Osteocyte (in vitro differentiated cells): ENCODE measurements at regions not wholly inside any gene's neighbourhood (a gene's known extent, or its start where the extent isn't known, plus 50 kb on each side); places are given as distances from the start of the nearest gene placed in this dataset.

Source experiments
- DNase-seq: peaks from one replicate; pipeline ENCODE4 v3.0.0; 2021; ENCODE audit warnings: mixed read lengths; ENCODE audit not compliant: unreplicated experiment; ENCODE audit errors: extremely low spot score
- H3K27ac Mint-ChIP-seq: one replicate; pipeline ENCODE4 v1.8.0; 2021; ENCODE audit warnings: mild to moderate bottlenecking, mixed read lengths; ENCODE audit not compliant: unreplicated experiment
- H3K27me3 Mint-ChIP-seq: one replicate; pipeline ENCODE4 v1.8.0; 2021; ENCODE audit warnings: mixed read lengths; ENCODE audit not compliant: unreplicated experiment
- H3K36me3 Mint-ChIP-seq: one replicate; pipeline ENCODE4 v1.8.0; 2021; ENCODE audit warnings: mixed read lengths; ENCODE audit not compliant: unreplicated experiment
- H3K4me1 Mint-ChIP-seq: one replicate; pipeline ENCODE4 v1.8.0; 2021; ENCODE audit warnings: mixed read lengths; ENCODE audit not compliant: unreplicated experiment
- H3K4me3 Mint-ChIP-seq: one replicate; pipeline ENCODE4 v1.8.0; 2021; ENCODE audit warnings: mild to moderate bottlenecking, moderate library complexity, mixed read lengths; ENCODE audit not compliant: unreplicated experiment
- H3K9me3 Mint-ChIP-seq: one replicate; pipeline ENCODE4 v1.8.0; 2021; ENCODE audit warnings: mixed read lengths; ENCODE audit not compliant: unreplicated experiment
- TF ChIP-seq, protein P1 (sequence below): fragments of 200-600 bp; sonication (generic); IDR thresholded peaks from 2 replicates; pipeline ENCODE4 v1.5.0; 2021; ENCODE audit warnings: antibody characterized with exemption, mild to moderate bottlenecking, moderate library complexity

DNA sequence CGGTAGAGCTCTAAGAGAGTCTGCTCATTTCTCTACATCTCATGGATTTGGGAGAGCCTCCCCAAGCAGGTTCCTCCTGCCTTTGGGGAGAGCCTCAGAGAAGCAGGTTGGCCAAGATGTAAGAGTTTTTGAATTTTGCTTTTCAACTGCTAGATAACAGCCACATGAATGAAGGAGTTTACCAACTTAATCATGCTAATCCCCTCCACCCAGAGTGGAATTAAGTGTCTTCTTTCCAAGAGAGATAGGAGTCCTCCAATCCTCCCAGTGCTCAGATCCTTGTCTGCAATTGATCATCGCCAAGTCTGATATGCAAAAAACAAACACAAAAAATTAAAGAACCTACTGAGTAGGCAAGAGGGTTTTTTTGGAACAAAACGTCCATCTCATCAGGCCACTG is 99.4 kb upstream of the MAP3K1 start:
- Mint-ChIP-seq H3K36me3 (no peaks in the 10 kb centered on the region), H3K4me1 (peaks cover 24% of the 10 kb centered on the region), H3K4me3 (no peak overlapping the region), H3K27ac (no peak overlapping the region), H3K27me3 (no peaks in the 10 kb centered on the region), H3K9me3 (no peaks in the 10 kb centered on the region)
- no peak for DNase-seq
- TF ChIP-seq, protein P1, sequence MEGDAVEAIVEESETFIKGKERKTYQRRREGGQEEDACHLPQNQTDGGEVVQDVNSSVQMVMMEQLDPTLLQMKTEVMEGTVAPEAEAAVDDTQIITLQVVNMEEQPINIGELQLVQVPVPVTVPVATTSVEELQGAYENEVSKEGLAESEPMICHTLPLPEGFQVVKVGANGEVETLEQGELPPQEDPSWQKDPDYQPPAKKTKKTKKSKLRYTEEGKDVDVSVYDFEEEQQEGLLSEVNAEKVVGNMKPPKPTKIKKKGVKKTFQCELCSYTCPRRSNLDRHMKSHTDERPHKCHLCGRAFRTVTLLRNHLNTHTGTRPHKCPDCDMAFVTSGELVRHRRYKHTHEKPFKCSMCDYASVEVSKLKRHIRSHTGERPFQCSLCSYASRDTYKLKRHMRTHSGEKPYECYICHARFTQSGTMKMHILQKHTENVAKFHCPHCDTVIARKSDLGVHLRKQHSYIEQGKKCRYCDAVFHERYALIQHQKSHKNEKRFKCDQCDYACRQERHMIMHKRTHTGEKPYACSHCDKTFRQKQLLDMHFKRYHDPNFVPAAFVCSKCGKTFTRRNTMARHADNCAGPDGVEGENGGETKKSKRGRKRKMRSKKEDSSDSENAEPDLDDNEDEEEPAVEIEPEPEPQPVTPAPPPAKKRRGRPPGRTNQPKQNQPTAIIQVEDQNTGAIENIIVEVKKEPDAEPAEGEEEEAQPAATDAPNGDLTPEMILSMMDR, result no peak

DNA sequence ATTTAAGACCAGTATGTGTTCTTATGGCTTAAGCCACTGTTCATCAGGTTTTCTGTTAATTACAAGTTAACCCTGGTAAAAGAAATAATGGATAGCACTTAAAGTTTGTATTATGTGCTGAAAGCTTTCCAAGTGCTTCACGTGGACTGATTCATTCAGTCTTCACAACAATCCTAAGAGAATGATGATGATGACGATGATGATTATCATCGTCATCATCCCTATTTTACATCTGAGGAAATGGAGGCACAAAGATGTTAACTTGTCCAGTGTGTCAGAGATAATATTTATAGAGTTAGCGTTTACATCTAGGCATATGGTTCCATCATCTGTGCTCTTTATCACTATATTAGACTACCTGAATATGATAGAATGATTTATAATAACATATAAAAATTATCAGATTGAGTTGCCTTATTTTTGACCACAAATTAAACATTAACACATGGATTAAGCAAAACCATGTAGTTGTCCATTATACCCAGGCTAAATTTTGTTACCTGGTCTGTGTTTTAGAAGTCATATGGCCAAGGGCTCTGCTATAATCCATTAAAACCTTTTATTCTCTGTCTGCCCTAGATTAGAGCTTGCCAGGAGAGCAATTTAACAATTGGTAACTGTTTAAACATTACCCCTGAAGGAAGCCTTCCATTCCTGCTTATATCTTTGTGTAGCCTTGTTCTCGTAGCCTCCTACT is 102.3 kb upstream of the MAP3K1 start:
- Mint-ChIP-seq H3K27me3 (no peaks in the 10 kb centered on the region), H3K36me3 (no peaks in the 10 kb centered on the region), H3K9me3 (peaks cover 10% of the 10 kb centered on the region), H3K4me3 (no peak overlapping the region), H3K27ac (no peak overlapping the region), H3K4me1 (peaks cover 26% of the 10 kb centered on the region)
- DNase-seq, result no peak
- TF ChIP-seq, protein P1, result no peak

DNA sequence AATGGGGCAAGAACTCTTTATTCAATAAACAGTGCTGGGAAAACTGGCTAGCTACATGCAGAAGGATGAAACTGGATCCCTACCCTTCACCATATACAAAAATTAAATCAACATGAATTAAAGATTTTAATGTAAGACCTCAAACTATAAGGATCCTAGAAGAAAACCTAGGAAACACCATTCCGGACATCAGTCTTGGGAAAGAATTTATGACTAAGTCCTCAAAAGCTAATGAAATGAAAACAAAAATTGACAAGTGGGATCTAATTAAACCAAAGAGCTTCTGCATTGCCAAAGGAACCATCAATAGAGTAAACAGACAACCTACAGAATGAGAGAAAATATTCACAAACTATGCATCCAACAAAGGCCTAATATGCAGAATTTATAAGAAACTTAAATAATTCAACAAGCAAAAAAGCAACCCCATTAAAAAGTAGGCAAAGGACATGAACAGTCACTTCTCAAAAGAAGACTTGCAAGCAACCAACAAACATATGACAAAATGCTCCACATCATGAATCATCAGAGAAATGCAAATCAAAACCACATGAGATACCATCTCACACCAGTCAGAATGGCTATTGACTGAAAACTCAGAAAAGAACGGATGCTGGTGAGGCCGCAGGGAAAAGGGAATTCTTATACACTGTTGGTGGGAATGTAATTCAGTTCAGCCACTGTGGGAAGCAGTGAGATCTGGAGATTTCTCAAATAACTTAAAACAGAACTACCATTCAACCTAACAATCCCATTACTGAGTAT is 104.3 kb upstream of the MAP3K1 start:
- DNase-seq, result no peak
- Mint-ChIP-seq H3K27me3 (no peaks in the 10 kb centered on the region), H3K4me1 (peaks cover 12% of the 10 kb centered on the region), H3K27ac (peak overlapping the region; percentile 40), H3K4me3 (no peak overlapping the region), H3K36me3 (no peaks in the 10 kb centered on the region), H3K9me3 (peaks cover 10% of the 10 kb centered on the region)
- TF ChIP-seq, protein P1, result no peak

DNA sequence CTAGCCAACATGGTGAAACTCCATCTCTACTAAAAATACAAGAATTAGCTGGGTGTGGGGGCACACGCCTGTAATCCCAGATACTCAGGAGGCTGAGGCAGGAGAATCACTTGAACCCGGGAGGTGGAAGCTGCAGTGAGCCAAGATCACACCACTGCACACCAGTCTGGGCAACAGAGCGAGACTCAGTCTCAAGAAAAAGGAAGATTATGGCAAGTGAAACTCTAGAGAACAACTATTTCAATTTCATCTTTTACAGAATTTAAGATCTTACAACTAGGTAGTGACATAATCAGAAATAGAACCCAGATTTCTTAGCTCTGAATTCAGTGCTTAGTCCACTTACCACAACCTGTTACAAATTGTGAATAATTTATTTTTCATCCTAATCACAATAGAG is 108.8 kb upstream of the MAP3K1 start:
- DNase-seq, result no peak

DNA sequence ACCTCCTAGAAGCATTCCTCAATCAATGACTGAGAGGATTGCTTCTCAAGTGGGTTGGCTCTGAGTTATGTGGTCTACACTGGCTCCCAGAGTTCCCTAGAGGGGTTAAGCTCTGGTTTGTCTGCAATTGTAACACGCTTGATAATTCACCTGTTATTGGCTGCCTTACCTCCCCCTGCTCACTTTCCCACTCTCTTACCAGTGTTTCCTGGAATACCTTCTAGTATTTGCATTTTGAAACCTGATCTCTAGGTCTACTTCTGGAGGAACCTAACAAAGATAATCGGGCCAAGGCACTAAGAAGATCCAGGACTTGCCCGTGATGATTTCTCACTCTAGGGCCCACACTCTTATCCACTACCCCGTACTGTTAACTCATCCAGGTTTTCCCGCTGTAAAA is 110.1 kb upstream of the MAP3K1 start:
- Mint-ChIP-seq H3K4me1 (no peaks in the 10 kb centered on the region), H3K9me3 (peaks cover 7% of the 10 kb centered on the region), H3K4me3 (no peak overlapping the region), H3K27me3 (no peaks in the 10 kb centered on the region), H3K27ac (no peak overlapping the region), H3K36me3 (no peaks in the 10 kb centered on the region)
- TF ChIP-seq, protein P1, result no peak
- DNase-seq, result no peak

More for the DNA sequence above, 108.8 kb upstream of the MAP3K1 start:
- no peak overlapping the region for H3K27ac Mint-ChIP-seq
- H3K9me3 Mint-ChIP-seq, result peaks cover 10% of the 10 kb centered on the region
- no peak overlapping the region for H3K4me3 Mint-ChIP-seq
- peaks cover 8% of the 10 kb centered on the region for H3K4me1 Mint-ChIP-seq
- no peaks in the 10 kb centered on the region for H3K36me3 Mint-ChIP-seq
- TF ChIP-seq, protein P1, result no peak
- H3K27me3 Mint-ChIP-seq, result no peaks in the 10 kb centered on the region
